GM12873 (cell line): ENCODE measurements at regions not wholly inside any gene's neighbourhood (a gene's known extent, or its start where the extent isn't known, plus 50 kb on each side); places are given as distances from the start of the nearest gene placed in this dataset.

Source experiments
- CTCF ChIP-seq: IDR thresholded peaks from 2 replicates; pipeline ENCODE4 v1.5.1; 2012; ENCODE audit warnings: low read depth, mild to moderate bottlenecking, moderate library complexity, low read length, control low read depth; ENCODE audit not compliant: insufficient read depth; ENCODE audit errors: missing control alignments

DNA sequence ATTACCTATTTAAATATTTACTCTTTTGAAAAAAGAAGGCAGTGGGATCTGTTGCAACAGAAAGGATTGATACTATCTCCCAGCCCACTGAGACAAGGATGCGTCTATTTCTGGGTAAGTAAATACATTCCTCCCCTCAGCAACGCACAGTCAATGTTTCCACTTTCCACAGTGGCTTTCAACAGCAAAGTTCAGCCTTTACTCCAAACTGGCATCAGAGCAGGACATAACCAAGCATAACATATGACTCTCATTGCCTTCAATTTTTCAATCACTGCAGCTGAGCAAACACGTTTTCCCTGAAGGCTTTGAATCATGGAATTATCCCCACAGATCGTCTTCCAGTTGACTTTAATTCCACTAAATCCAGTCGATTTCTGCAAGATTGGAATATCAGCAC, 160.3 kb upstream of the FRG1 start:
- TF ChIP-seq CTCF = no peak

DNA sequence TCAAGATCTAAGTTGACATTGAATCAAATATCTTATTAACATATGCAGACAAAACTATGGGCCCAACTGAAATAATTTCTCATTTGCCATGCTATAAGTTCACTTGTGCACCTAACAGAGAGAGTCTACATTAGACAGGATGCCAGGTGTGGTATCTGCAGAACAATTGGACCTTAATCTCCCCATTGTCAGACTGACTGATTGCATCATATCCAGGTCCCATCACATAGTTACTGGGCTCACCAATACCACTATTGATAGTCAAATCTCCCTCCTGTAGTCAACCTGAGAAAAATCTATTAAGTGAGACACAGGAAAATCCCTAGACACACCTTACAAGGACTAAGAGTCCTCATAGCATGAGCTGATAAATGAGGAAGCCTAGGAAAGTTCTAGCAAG, 156.0 kb upstream of the FRG1 start:
- no peak for TF ChIP-seq CTCF

DNA sequence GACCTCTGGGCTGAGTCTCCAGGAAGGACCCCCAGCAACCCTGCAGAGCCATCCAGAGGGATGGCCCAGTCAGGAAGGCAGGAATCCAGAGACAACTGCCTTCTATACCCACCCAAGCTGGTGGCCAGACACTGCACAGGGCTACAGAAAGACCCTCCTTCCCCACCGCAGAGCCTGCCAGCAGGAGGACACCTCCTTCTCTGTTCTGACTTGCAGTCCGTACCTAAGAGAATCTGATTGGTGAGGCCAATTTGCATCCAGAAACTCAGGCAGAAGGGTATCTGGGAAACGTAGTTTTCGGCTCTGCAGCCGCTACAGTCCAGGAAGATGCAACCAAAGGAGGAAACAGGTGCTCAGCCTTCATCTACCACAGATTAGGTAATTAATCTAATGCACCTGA, 155.4 kb upstream of the FRG1 start:
- no peak for TF ChIP-seq CTCF

GRCh38 chr4:189786447-189786846, 154.2 kb upstream of the FRG1 start:
- no peak for TF ChIP-seq CTCF

GRCh38 chr4:189787216-189788031, 153.2 kb upstream of the FRG1 start:
- TF ChIP-seq CTCF = no peak

- peak; percentile 95 for TF ChIP-seq CTCF
Observed at GRCh38 chr4:189792924-189793618, 147.6 kb upstream of the FRG1 start.

DNA sequence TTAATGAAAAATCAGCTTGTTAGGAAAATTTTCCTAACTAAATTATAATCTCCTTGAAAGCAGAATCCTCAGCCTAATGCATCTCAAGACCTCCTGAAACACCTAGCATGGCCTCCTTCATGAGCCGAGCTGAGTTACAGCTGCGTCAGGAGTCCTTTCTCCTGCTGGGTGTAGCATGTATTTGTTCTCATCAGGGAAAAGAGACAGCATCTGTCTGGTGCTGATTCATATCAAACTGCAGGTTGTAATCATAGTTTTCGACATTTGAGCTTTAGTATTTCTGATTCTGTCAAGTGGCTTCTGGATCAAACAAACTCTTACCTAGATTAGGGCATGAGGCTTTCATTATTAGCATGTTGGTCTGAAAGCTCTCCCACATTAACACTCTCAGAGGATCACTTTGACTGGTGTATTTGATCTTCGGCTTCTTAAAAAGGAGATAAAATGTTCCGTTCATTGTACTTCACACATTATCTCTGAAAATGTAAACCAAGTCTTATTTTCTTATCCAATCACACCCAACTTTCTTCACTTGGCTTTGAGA, 140.1 kb upstream of the FRG1 start:
- no peak for TF ChIP-seq CTCF
